NCI-H446 (cell line): ENCODE measurements at regions not wholly inside any gene's neighbourhood (a gene's known extent, or its start where the extent isn't known, plus 50 kb on each side); places are given as distances from the start of the nearest gene placed in this dataset.
"Not testable (repeated sequence)": the region's sequence is repeated elsewhere in the genome, so short reads cannot be mapped to it uniquely, and the experiment has no call there.

Experiments used
- DNase-seq, 2 experiments: peaks; one replicate each; lab custom pipeline; 2025; lab: John Stamatoyannopoulos, UW

- no peak for DNase-seq
Observed at GRCh38 chr2:144124882-144125281, 395.0 kb downstream of the ZEB2 start.

GRCh38 chr2:144120487-144120886 is 399.4 kb downstream of the ZEB2 start:
- no peak for DNase-seq

- DNase-seq: no peak
Observed at GRCh38 chr2:144117086-144117485, 402.8 kb downstream of the ZEB2 start.

GRCh38 chr2:144115739-144116291 is 404.1 kb downstream of the ZEB2 start:
- DNase-seq: no peak

- no peak for DNase-seq
Observed at GRCh38 chr2:144114760-144115159, 405.2 kb downstream of the ZEB2 start.

- DNase-seq: no peak
Observed at GRCh38 chr2:144111437-144111836, 408.5 kb downstream of the ZEB2 start.

- DNase-seq: not testable (repeated sequence)
Observed at GRCh38 chr2:144106104-144106503, 413.8 kb downstream of the ZEB2 start.

- DNase-seq: no peak
Observed at GRCh38 chr2:144102386-144102785, 417.5 kb downstream of the ZEB2 start.

- DNase-seq: no peak
Observed at GRCh38 chr2:144099780-144100377, 420.0 kb downstream of the ZEB2 start.

- DNase-seq: no peak
Observed at GRCh38 chr2:144099340-144099739, 420.6 kb downstream of the ZEB2 start.

- no peak for DNase-seq
Observed at GRCh38 chr2:144097440-144098225, 422.3 kb downstream of the ZEB2 start.

- no peak for DNase-seq
Observed at GRCh38 chr2:144096531-144096930, 423.4 kb downstream of the ZEB2 start.

GRCh38 chr2:144094408-144095151 is 425.3 kb downstream of the ZEB2 start:
- DNase-seq: no peak

- DNase-seq: no peak
Observed at GRCh38 chr2:144091622-144092021, 428.3 kb downstream of the ZEB2 start.

- no peak for DNase-seq
Observed at GRCh38 chr2:144088863-144089262, 431.1 kb downstream of the ZEB2 start.

GRCh38 chr2:144086965-144087364 is 433.0 kb downstream of the ZEB2 start:
- no peak for DNase-seq

GRCh38 chr2:144085016-144085415 is 434.9 kb downstream of the ZEB2 start:
- DNase-seq: no peak

- DNase-seq: no peak
Observed at GRCh38 chr2:144084114-144084661, 435.7 kb downstream of the ZEB2 start.

GRCh38 chr2:144083211-144083610 is 436.7 kb downstream of the ZEB2 start:
- DNase-seq: no peak

GRCh38 chr2:144082777-144083176 is 437.1 kb downstream of the ZEB2 start:
- no peak for DNase-seq

GRCh38 chr2:144082327-144082726 is 437.6 kb downstream of the ZEB2 start:
- no peak for DNase-seq

- DNase-seq: no peak
Observed at GRCh38 chr2:144081272-144081671, 438.6 kb downstream of the ZEB2 start.
